Ishikawa (cell line): ENCODE measurements at regions not wholly inside any gene's neighbourhood (a gene's known extent, or its start where the extent isn't known, plus 50 kb on each side); places are given as distances from the start of the nearest gene placed in this dataset.

Experiments
- CEBPB ChIP-seq: IDR thresholded peaks from 2 replicates; pipeline ENCODE4 v1.6.1; 2012
- CREB1 ChIP-seq: IDR thresholded peaks from 2 replicates; pipeline ENCODE4 v1.6.1; 2012; ENCODE audit warnings: low read depth
- EGR1 ChIP-seq: IDR thresholded peaks from 2 replicates; pipeline ENCODE4 v1.6.1; 2012
- EP300 ChIP-seq: IDR thresholded peaks from 2 replicates; pipeline ENCODE4 v1.6.1; 2012; ENCODE audit warnings: borderline replicate concordance
- FOXM1 ChIP-seq: IDR thresholded peaks from 2 replicates; pipeline ENCODE4 v1.6.1; 2012; ENCODE audit warnings: low read depth, borderline replicate concordance
- MAX ChIP-seq: IDR thresholded peaks from 2 replicates; pipeline ENCODE4 v1.6.1; 2012
- NFIC ChIP-seq: IDR thresholded peaks from 2 replicates; pipeline ENCODE4 v1.6.1; 2012
- RAD21 ChIP-seq: IDR thresholded peaks from 2 replicates; pipeline ENCODE4 v1.6.1; 2012; ENCODE audit warnings: low read depth
- REST ChIP-seq: IDR thresholded peaks from 2 replicates; pipeline ENCODE4 v1.6.1; 2012; ENCODE audit warnings: low read depth, mild to moderate bottlenecking
- TAF1 ChIP-seq: IDR thresholded peaks from 2 replicates; pipeline ENCODE4 v1.6.1; 2012; ENCODE audit warnings: low read depth, mild to moderate bottlenecking
- TCF12 ChIP-seq: IDR thresholded peaks from 2 replicates; pipeline ENCODE4 v1.6.1; 2012; ENCODE audit warnings: low read depth
- TEAD4 ChIP-seq: IDR thresholded peaks from 2 replicates; pipeline ENCODE4 v1.6.1; 2012
- USF1 ChIP-seq: IDR thresholded peaks from 2 replicates; pipeline ENCODE4 v1.6.1; 2012
- YY1 ChIP-seq: IDR thresholded peaks from 2 replicates; pipeline ENCODE4 v1.6.1; 2012; ENCODE audit warnings: low read depth
- ZBTB7A ChIP-seq: IDR thresholded peaks from 2 replicates; pipeline ENCODE4 v1.6.1; 2012; ENCODE audit warnings: low read depth

- TF ChIP-seq REST (no peak), USF1 (no peak), CREB1 (no peak), TEAD4 (no peak), TCF12 (no peak), ZBTB7A (no peak), EGR1 (no peak), EP300 (no peak), YY1 (no peak), CEBPB (no peak), MAX (no peak)
Observed at GRCh38 chr5:166795756-166796155, 1495.7 kb upstream of the WWC1 start.

- TF ChIP-seq CREB1 (no peak), ZBTB7A (no peak), RAD21 (no peak), EP300 (no peak), REST (no peak), TCF12 (no peak), TEAD4 (no peak), MAX (no peak), YY1 (no peak), CEBPB (no peak), USF1 (no peak), TAF1 (no peak), NFIC (no peak), EGR1 (no peak), FOXM1 (no peak)
Observed at GRCh38 chr5:166803058-166803457, 1488.4 kb upstream of the WWC1 start.

- TF ChIP-seq EGR1 (no peak), FOXM1 (no peak), CEBPB (no peak), YY1 (no peak), EP300 (no peak), REST (no peak)
Observed at GRCh38 chr5:166810721-166811120, 1480.7 kb upstream of the WWC1 start.

GRCh38 chr5:166823360-166823759 lies 1468.1 kb upstream of the WWC1 start:
- TF ChIP-seq REST (no peak), NFIC (no peak), MAX (no peak), TCF12 (no peak), TAF1 (no peak), ZBTB7A (no peak), EP300 (no peak), CREB1 (no peak), USF1 (no peak), CEBPB (no peak), EGR1 (no peak), RAD21 (no peak), YY1 (no peak), TEAD4 (no peak)
